IPS-18a (cell line): ENCODE measurements at regions not wholly inside any gene's neighbourhood (a gene's known extent, or its start where the extent isn't known, plus 50 kb on each side); places are given as distances from the start of the nearest gene placed in this dataset.
"Not testable (repeated sequence)": the region's sequence is repeated elsewhere in the genome, so short reads cannot be mapped to it uniquely, and the experiment has no call there.

ENCODE experiments used
- H3K27ac ChIP-seq: one replicate; pipeline ENCODE4 v1.5.1; 2013; ENCODE audit warnings: low read length
- H3K27me3 ChIP-seq: one replicate; pipeline ENCODE4 v1.6.1; 2013; ENCODE audit warnings: mild to moderate bottlenecking, low read length; ENCODE audit not compliant: control insufficient read depth, insufficient read depth
- H3K36me3 ChIP-seq: one replicate; pipeline ENCODE4 v1.6.1; 2013; ENCODE audit warnings: low read depth, low read length; ENCODE audit not compliant: control insufficient read depth
- H3K4me1 ChIP-seq: one replicate; pipeline ENCODE4 v1.6.1; 2013; ENCODE audit warnings: low read depth, low read length; ENCODE audit not compliant: control insufficient read depth
- H3K4me3 ChIP-seq: one replicate; pipeline ENCODE4 v1.5.1; 2013; ENCODE audit warnings: low read length
- H3K9ac ChIP-seq: one replicate; pipeline ENCODE4 v1.6.1; 2013; ENCODE audit warnings: mild to moderate bottlenecking, low read length, moderate library complexity
- H3K9me3 ChIP-seq: one replicate; pipeline ENCODE4 v1.6.1; 2013; ENCODE audit warnings: low read depth, low read length; ENCODE audit not compliant: control insufficient read depth

- Histone ChIP-seq H3K27me3 (no peaks in the 10 kb centered on the region), H3K9ac (no peak overlapping the region), H3K4me3 (no peak overlapping the region), H3K4me1 (no peaks in the 10 kb centered on the region), H3K9me3 (no peaks in the 10 kb centered on the region), H3K27ac (no peak overlapping the region), H3K36me3 (no peaks in the 10 kb centered on the region)
Observed at GRCh38 chr6:40138273-40138720, 204.0 kb upstream of the MOCS1 start.

GRCh38 chr6:40135491-40136072 lies 201.3 kb upstream of the MOCS1 start:
- H3K4me1 ChIP-seq: no peaks in the 10 kb centered on the region
- no peaks in the 10 kb centered on the region for H3K36me3 ChIP-seq
- no peaks in the 10 kb centered on the region for H3K9me3 ChIP-seq
- no peak overlapping the region for H3K4me3 ChIP-seq
- no peaks in the 10 kb centered on the region for H3K27me3 ChIP-seq
- H3K9ac ChIP-seq: no peak overlapping the region
- H3K27ac ChIP-seq: no peak overlapping the region

DNA sequence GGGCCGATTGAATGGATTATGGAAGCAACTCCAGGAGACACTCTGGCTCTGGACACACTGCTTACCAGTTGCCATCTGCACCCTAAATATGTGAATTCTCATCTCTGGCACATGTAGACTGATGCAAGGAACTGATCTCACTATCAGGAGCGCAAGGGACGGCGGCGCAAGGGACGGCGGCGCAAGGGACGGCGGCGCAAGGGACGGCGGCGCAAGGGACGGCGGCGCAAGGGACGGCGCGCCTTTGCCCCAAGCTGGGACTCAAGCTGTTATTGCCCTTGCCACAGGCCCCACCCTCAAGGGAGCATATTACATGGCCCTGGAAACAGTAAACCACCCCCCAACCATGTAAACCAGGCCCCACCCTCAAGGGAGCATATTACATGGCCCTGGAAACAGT lies 199.7 kb upstream of the MOCS1 start:
- H3K27me3 ChIP-seq, H3K9me3 ChIP-seq, H3K4me3 ChIP-seq, H3K36me3 ChIP-seq, H3K4me1 ChIP-seq, H3K27ac ChIP-seq, H3K9ac ChIP-seq: not testable (repeated sequence)

DNA sequence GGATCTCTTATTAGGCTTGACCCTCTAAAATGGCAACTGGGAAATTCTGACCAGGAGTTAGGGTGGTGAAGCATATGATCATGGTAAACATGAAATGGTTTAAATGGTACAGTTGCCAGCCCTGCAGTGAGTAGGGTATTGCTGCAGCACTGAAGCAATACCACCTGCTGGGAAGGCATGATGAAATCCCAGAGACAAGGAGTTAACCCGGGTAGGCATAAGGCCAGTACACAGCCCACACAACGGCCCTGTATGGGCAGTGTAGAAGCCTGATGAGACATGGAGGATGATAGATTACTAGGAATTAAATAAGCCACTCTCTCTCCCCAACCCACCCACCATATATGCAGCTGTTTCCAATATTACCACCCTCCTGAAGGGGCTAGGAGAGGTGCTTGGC lies 197.4 kb upstream of the MOCS1 start:
- Histone ChIP-seq H3K9ac (no peak overlapping the region), H3K36me3 (no peaks in the 10 kb centered on the region), H3K27ac (no peak overlapping the region), H3K4me1 (no peaks in the 10 kb centered on the region), H3K4me3 (no peak overlapping the region), H3K9me3 (no peaks in the 10 kb centered on the region), H3K27me3 (no peaks in the 10 kb centered on the region)

DNA sequence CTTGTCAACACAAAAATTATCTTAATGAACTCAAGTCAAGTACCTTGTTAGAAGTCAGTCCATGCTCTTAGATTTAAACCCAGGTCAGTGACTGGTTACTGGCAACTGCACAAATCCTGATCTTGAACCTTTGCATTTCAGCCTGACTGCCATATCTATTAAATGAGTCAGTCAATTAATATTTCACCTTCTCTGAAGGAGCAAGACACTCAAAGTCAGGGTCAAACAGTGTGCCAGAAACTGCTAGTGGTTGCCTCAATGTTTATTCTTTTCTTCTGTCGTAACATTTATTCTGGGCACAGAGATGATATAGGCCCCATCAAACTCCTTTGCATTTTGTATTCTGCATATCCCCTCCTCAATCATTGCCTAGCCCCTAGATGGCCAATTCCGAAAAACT lies 193.9 kb upstream of the MOCS1 start:
- Histone ChIP-seq H3K27me3 (no peaks in the 10 kb centered on the region), H3K4me1 (no peaks in the 10 kb centered on the region), H3K27ac (no peak overlapping the region), H3K9me3 (no peaks in the 10 kb centered on the region), H3K4me3 (no peak overlapping the region), H3K9ac (no peak overlapping the region), H3K36me3 (no peaks in the 10 kb centered on the region)

GRCh38 chr6:40125680-40126394 lies 191.6 kb upstream of the MOCS1 start:
- H3K9ac ChIP-seq: no peak overlapping the region
- H3K4me3 ChIP-seq: no peak overlapping the region
- H3K27me3 ChIP-seq: no peaks in the 10 kb centered on the region
- no peaks in the 10 kb centered on the region for H3K36me3 ChIP-seq
- no peaks in the 10 kb centered on the region for H3K9me3 ChIP-seq
- no peak overlapping the region for H3K27ac ChIP-seq
- H3K4me1 ChIP-seq: no peaks in the 10 kb centered on the region

GRCh38 chr6:40124924-40125323 lies 190.7 kb upstream of the MOCS1 start:
- H3K27ac ChIP-seq: no peak overlapping the region
- no peaks in the 10 kb centered on the region for H3K27me3 ChIP-seq
- no peak overlapping the region for H3K4me3 ChIP-seq
- H3K9ac ChIP-seq: no peak overlapping the region
- no peaks in the 10 kb centered on the region for H3K4me1 ChIP-seq
- H3K36me3 ChIP-seq: no peaks in the 10 kb centered on the region
- no peaks in the 10 kb centered on the region for H3K9me3 ChIP-seq

DNA sequence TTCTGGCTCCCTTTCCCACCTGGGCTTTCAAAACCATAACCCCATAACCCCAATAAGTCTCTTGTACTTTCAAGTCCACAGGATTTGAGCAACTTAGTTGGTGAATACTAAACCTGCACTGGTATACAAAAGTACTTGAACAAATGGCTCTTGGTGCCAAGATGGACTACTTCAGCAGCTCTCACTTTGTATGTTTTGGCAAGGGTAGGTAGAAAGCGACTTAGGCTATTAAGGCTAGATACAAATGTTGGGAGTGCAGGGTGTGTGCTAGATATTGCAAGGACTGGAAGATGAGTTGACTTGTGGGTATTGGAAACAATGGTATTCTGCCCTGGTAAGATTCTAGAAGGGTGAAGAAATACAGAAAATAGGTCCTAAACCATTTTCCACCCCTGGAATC lies 182.6 kb upstream of the MOCS1 start:
- Histone ChIP-seq H3K36me3 (no peaks in the 10 kb centered on the region), H3K9me3 (no peaks in the 10 kb centered on the region), H3K9ac (no peak overlapping the region), H3K27ac (no peak overlapping the region), H3K4me1 (no peaks in the 10 kb centered on the region), H3K4me3 (no peak overlapping the region), H3K27me3 (no peaks in the 10 kb centered on the region)

GRCh38 chr6:40112350-40112749 lies 178.1 kb upstream of the MOCS1 start:
- no peaks in the 10 kb centered on the region for H3K36me3 ChIP-seq
- no peaks in the 10 kb centered on the region for H3K27me3 ChIP-seq
- no peak overlapping the region for H3K9ac ChIP-seq

GRCh38 chr6:40108736-40109135 lies 174.5 kb upstream of the MOCS1 start:
- Histone ChIP-seq H3K4me1 (no peaks in the 10 kb centered on the region), H3K9me3 (no peaks in the 10 kb centered on the region), H3K9ac (no peak overlapping the region), H3K36me3 (no peaks in the 10 kb centered on the region), H3K27ac (no peak overlapping the region), H3K4me3 (no peak overlapping the region), H3K27me3 (no peaks in the 10 kb centered on the region)

More at GRCh38 chr6:40112350-40112749, 178.1 kb upstream of the MOCS1 start:
- Histone ChIP-seq H3K9me3 (no peaks in the 10 kb centered on the region), H3K27ac (no peak overlapping the region), H3K4me1 (no peaks in the 10 kb centered on the region), H3K4me3 (no peak overlapping the region)

DNA sequence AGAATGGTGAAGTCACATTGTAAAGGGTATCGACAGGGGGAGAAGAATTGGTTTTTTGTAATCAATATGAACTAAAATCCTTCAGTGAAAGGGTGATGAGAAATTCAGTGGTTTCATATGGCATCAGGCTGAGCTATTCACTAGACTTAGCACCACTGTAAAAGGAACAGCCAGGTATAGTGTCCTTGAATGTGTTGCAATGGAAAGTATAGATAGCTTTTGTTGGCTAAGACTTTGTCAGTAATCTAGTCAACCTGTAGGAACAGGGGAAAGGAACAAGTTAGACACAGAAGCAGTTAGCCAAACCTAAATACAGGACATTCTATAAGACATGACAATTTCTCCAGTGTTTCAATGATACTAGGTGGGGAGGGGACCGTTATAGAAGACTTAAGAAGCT lies 172.6 kb upstream of the MOCS1 start:
- no peak overlapping the region for H3K9ac ChIP-seq
- no peaks in the 10 kb centered on the region for H3K9me3 ChIP-seq
- no peaks in the 10 kb centered on the region for H3K4me1 ChIP-seq

DNA sequence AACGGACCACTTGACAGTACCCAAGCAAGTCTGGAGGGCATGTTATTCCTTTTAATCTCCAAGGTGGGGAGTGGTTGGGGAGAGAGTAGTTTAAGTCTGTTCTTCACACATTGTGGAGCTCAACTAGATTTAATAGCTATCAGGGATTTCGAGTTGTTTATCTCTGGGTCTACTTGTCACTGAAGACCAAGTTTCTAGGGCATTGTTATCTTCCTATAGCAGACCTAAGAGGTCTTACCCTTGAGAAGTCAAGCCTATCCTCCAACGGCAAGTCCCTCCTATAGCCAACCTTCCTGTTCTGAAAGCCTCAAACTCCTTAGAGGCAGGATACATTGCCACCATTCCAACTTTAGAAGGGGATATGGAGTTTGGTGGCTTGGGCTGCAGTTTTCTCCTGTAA lies 164.5 kb upstream of the MOCS1 start:
- H3K4me1 ChIP-seq: no peaks in the 10 kb centered on the region
- no peaks in the 10 kb centered on the region for H3K27me3 ChIP-seq
- H3K9ac ChIP-seq: no peak overlapping the region
- no peaks in the 10 kb centered on the region for H3K36me3 ChIP-seq
- H3K4me3 ChIP-seq: no peak overlapping the region
- H3K27ac ChIP-seq: no peak overlapping the region
- no peaks in the 10 kb centered on the region for H3K9me3 ChIP-seq

More for the DNA sequence above, 172.6 kb upstream of the MOCS1 start:
- Histone ChIP-seq H3K36me3 (no peaks in the 10 kb centered on the region), H3K27me3 (no peaks in the 10 kb centered on the region), H3K4me3 (no peak overlapping the region), H3K27ac (no peak overlapping the region)
